K562 (cell line): ENCODE measurements at regions not wholly inside any gene's neighbourhood (a gene's known extent, or its start where the extent isn't known, plus 50 kb on each side); places are given as distances from the start of the nearest gene placed in this dataset.

Experiments
- ATAC-seq: fragments of 200-7000 bp; cut with Tn5 transposase; 3 replicates; pipeline ENCODE4 v1.9.1; 2020; ENCODE audit warnings: moderate library complexity
- BruUV-seq: library from RNA; stranded (reverse); fragments of 400-500 nt; replicated peaks from 2 replicates; lab custom pipeline; 2021; lab: Mats Ljungman, UMichigan
- CTCF ChIA-PET: fragments of 300-600 bp; formaldehyde crosslinking; extraction: SDS; loops from one replicate; lab custom pipeline; 2021; ENCODE audit warnings: low intra/inter-chr PET ratio; lab: Yijun Ruan, JAX
- POLR2A ChIA-PET: fragments of 300-600, 350-650 bp; sonication (Branson Sonifier 250); formaldehyde crosslinking; extraction: SDS; loops from one replicate; lab custom pipeline; 2021; ENCODE audit warnings: antibody characterized with exemption, inconsistent platforms; lab: Yijun Ruan, JAX
- DNase-seq, 4 experiments: peaks; one replicate each; pipeline versions ENCODE4 v3.0.0 to v3.0.0-alpha.2; 2011 to 2018; ENCODE audit warnings: low spot score in 3 of 4, mixed read lengths in 3 of 4; ENCODE audit errors: extremely low read depth in 1 of 4
- FAIRE-seq: peaks from 2 replicates; lab custom pipeline; 2011; peaks lifted over from hg19 to GRCh38; lab: Jason Lieb, UNC
- H2AFZ ChIP-seq: 2 replicates; pipeline ENCODE4 v1.6.0; 2011; ENCODE audit warnings: low read depth, low read length, control low read depth, inconsistent platforms
- H3K27ac ChIP-seq: fragments of 200-600 bp; 3 replicates; pipeline ENCODE4 v1.8.0; 2011; ENCODE audit warnings: low read depth, mild to moderate bottlenecking, control low read depth, inconsistent platforms, low read length, moderate library complexity, mixed read lengths; ENCODE audit errors: extremely low read depth
- H3K27me3 ChIP-seq, 2 experiments: fragments of 300-600 bp in 1 of 2; 2 replicates in 1 of 2; 3 replicates in 1 of 2; pipeline versions ENCODE4 v1.6.0 to v1.8.0; 2011; ENCODE audit warnings: inconsistent platforms in 2 of 2, low read length in 2 of 2, mild to moderate bottlenecking in 1 of 2, mixed read lengths in 1 of 2, moderate library complexity in 1 of 2; ENCODE audit not compliant: control insufficient read depth in 2 of 2, insufficient read depth in 2 of 2
- H3K36me3 ChIP-seq: fragments of 300-600 bp; 3 replicates; pipeline ENCODE4 v1.8.0; 2011; ENCODE audit warnings: mild to moderate bottlenecking, low read length, inconsistent platforms; ENCODE audit not compliant: control insufficient read depth, insufficient read depth
- H3K4me1 ChIP-seq, 2 experiments: fragments of 200-600 bp in 1 of 2; replicated peaks in 1 of 2; 2 replicates in 1 of 2; 3 replicates in 1 of 2; pipeline versions ENCODE4 v1.5.1 to v1.8.0; 2011; ENCODE audit warnings: inconsistent platforms in 2 of 2, low read length in 2 of 2, mild to moderate bottlenecking in 1 of 2, mixed read lengths in 1 of 2, moderate library complexity in 1 of 2; ENCODE audit not compliant: control insufficient read depth in 2 of 2, insufficient read depth in 2 of 2
- H3K4me2 ChIP-seq: 2 replicates; pipeline ENCODE4 v1.6.1; 2011; ENCODE audit warnings: low read length, control low read depth, inconsistent platforms, mixed read lengths; ENCODE audit not compliant: insufficient read depth
- H3K4me3 ChIP-seq: fragments of 200-600 bp; sonication (generic), shearing (Covaris generic); 2 replicates; pipeline ENCODE4 v1.5.1; 2016; ENCODE audit warnings: control low read depth, inconsistent platforms
- H3K79me2 ChIP-seq: fragments of 200-600 bp; 3 replicates; pipeline ENCODE4 v1.8.0; 2011; ENCODE audit warnings: low read length, inconsistent platforms; ENCODE audit not compliant: control insufficient read depth, insufficient read depth
- H3K9ac ChIP-seq, 2 experiments: 2 replicates each; pipeline versions ENCODE4 v1.6.0 to v1.6.1; 2011; ENCODE audit warnings: low read depth in 2 of 2, low read length in 2 of 2, control low read depth in 1 of 2, inconsistent platforms in 1 of 2, mild to moderate bottlenecking in 1 of 2, mixed read lengths in 1 of 2; ENCODE audit not compliant: insufficient read depth in 1 of 2
- H3K9me1 ChIP-seq: one replicate; pipeline ENCODE4 v1.6.0; 2011; ENCODE audit warnings: inconsistent platforms, mild to moderate bottlenecking, low read length, moderate library complexity; ENCODE audit not compliant: control insufficient read depth, insufficient read depth
- H3K9me3 ChIP-seq: replicated peaks from 2 replicates; pipeline ENCODE4 v1.5.1; 2011; ENCODE audit warnings: low read depth, low read length, inconsistent platforms; ENCODE audit not compliant: control insufficient read depth, insufficient read depth
- H4K20me1 ChIP-seq: replicated peaks from 2 replicates; pipeline ENCODE4 v1.6.1; 2011; ENCODE audit warnings: low read length, inconsistent platforms, mixed read lengths; ENCODE audit not compliant: control insufficient read depth, insufficient read depth
- ETS2 ChIP-seq: IDR thresholded peaks from 2 replicates; pipeline ENCODE4 v1.6.1; 2016; ENCODE audit warnings: borderline replicate concordance, missing genetic modification characterization, mild to moderate bottlenecking, moderate library complexity, missing compliant biosample characterization; ENCODE audit not compliant: poor library complexity, severe bottlenecking
- FUS ChIP-seq: fragments of 200-400 bp; formaldehyde crosslinking; optimal IDR thresholded peaks from 2 replicates; pipeline ENCODE3; 2017; ENCODE audit warnings: low read depth, low read length
- GTF2E2 ChIP-seq: fragments of 200-800 bp; sonication (Bioruptor generic); IDR thresholded peaks from 2 replicates; pipeline ENCODE4 v1.6.1; 2016; ENCODE audit warnings: missing genetic modification characterization, missing compliant biosample characterization
- KDM4B ChIP-seq, 2 experiments: fragments of 450-650 bp in 1 of 2; sonication (generic) in 1 of 2; IDR thresholded peaks; 2 replicates each; pipeline ENCODE4 v1.6.1; 2016 to 2017; ENCODE audit warnings: borderline replicate concordance in 2 of 2, antibody characterized with exemption in 1 of 2, low read depth in 1 of 2, mild to moderate bottlenecking in 1 of 2
- KLF16 ChIP-seq: IDR thresholded peaks from 2 replicates; pipeline ENCODE4 v1.6.1; 2016; ENCODE audit warnings: antibody characterized with exemption
- SIN3B ChIP-seq: fragments of 450-650 bp; IDR thresholded peaks from 2 replicates; pipeline ENCODE4 v1.6.1; 2017; ENCODE audit warnings: low read depth, mild to moderate bottlenecking, moderate library complexity
- SNIP1 ChIP-seq: fragments of 450-650 bp; IDR thresholded peaks from 2 replicates; pipeline ENCODE4 v1.7.1; 2017; ENCODE audit warnings: low read depth, mild to moderate bottlenecking
- ZNF121 ChIP-seq: sonication (generic); formaldehyde crosslinking; conservative IDR thresholded peaks from 2 replicates; pipeline ENCODE4 v1.8.0; 2022; ENCODE audit warnings: missing genetic modification reagents
- ZNF165 ChIP-seq: fragments of 250-450 bp; sonication (Bioruptor Pico); IDR thresholded peaks from 2 replicates; pipeline ENCODE4 v1.4.0; 2020; ENCODE audit warnings: borderline replicate concordance
- ZNF644 ChIP-seq: fragments of 200-800 bp; sonication (Bioruptor generic); IDR thresholded peaks from 2 replicates; pipeline ENCODE4 v1.6.1; 2016; ENCODE audit warnings: low read depth, missing genetic modification characterization, missing compliant biosample characterization
- WGBS: fragments of 100-300 bp; shearing (Covaris generic); methylation state at CpG from one replicate; pipeline ENCODE4 v1.1.6; 2016; ENCODE audit warnings: low coverage, mixed read lengths; ENCODE audit not compliant: insufficient coverage; ENCODE audit errors: missing lambda C conversion rate; 5-methylcytosine and 5-hydroxymethylcytosine counted together
- in situ Hi-C: fragments of 300-500 bp; cut with MboI; formaldehyde crosslinking; loops from 4 replicates; pipeline ENCODE4 v1.15.0; 2018; ENCODE audit warnings: inconsistent platforms, mixed read lengths
- intact Hi-C: fragments of 100-400 bp; cut with micrococcal nuclease; formaldehyde crosslinking; loops from 2 replicates; pipeline ENCODE4 v1.14.2; 2022
- TF ChIP-seq, protein P1 (sequence below): fragments of 200-800 bp; sonication (Bioruptor generic); IDR thresholded peaks from 2 replicates; pipeline ENCODE4 v1.6.1; 2016; ENCODE audit warnings: missing genetic modification characterization, missing compliant biosample characterization
- TF ChIP-seq, protein P2 (sequence below): fragments of 250-450 bp; sonication (Bioruptor Pico); IDR thresholded peaks from 2 replicates; pipeline ENCODE4 v1.4.0; 2020

DNA sequence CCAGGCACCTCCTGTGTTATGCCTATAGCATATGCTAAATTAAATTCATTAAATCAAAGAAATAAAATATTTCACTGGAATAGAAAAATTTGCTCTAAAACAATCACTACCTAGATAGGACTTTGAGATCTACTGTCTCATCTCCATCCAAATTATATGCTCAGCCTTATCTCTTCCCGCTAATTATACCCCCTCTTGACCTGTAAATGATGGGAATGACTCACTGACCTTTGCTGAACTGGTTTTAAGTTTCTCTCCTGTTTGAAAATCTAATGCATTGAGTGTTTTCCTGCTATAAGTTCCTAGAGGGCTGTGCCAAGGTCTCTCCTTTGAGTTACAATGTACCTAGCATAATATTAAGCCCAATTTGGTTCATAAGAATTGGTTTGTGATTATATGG is 110.1 kb downstream of the BMP2 start:
- BruUV-seq = no TSS peak
- Histone ChIP-seq H3K9ac (no peak overlapping the region), H3K79me2 (no peaks in the 10 kb centered on the region), H4K20me1 (no peaks in the 10 kb centered on the region), H2AFZ (no peak overlapping the region), H3K27ac (no peak overlapping the region), H3K9me3 (no peaks in the 10 kb centered on the region), H3K4me2 (no peak overlapping the region), H3K27me3 (no peaks in the 10 kb centered on the region), H3K4me3 (no peak overlapping the region), H3K4me1 (no peaks in the 10 kb centered on the region), H3K9me1 (no peaks in the 10 kb centered on the region), H3K36me3 (no peaks in the 10 kb centered on the region)
- in situ Hi-C loops = no loop called here
- 0% methylated on average over 1 of the region's 1 CpG for WGBS
- FAIRE-seq (no peak), ATAC-seq (no peak), DNase-seq (no peak)
- ChIA-PET POLR2A (no interaction called here), CTCF (no interaction called here)
- intact Hi-C loops = no loop called here
- TF ChIP-seq GTF2E2 (tag) (no peak), KLF16 (no peak), FUS (no peak), ZNF121 (CRISPR knock-in tag) (no peak), SNIP1 (no peak), ZNF644 (tag) (no peak), ETS2 (tag) (no peak), SIN3B (no peak), KDM4B (IDR thresholded peaks at IDR 0.05; ENCODE audit: borderline replicate concordance in 2 of 2, low read depth in 1 of 2) (no peak), ZNF165 (CRISPR knock-in tag) (no peak)
- TF ChIP-seq, protein P1, sequence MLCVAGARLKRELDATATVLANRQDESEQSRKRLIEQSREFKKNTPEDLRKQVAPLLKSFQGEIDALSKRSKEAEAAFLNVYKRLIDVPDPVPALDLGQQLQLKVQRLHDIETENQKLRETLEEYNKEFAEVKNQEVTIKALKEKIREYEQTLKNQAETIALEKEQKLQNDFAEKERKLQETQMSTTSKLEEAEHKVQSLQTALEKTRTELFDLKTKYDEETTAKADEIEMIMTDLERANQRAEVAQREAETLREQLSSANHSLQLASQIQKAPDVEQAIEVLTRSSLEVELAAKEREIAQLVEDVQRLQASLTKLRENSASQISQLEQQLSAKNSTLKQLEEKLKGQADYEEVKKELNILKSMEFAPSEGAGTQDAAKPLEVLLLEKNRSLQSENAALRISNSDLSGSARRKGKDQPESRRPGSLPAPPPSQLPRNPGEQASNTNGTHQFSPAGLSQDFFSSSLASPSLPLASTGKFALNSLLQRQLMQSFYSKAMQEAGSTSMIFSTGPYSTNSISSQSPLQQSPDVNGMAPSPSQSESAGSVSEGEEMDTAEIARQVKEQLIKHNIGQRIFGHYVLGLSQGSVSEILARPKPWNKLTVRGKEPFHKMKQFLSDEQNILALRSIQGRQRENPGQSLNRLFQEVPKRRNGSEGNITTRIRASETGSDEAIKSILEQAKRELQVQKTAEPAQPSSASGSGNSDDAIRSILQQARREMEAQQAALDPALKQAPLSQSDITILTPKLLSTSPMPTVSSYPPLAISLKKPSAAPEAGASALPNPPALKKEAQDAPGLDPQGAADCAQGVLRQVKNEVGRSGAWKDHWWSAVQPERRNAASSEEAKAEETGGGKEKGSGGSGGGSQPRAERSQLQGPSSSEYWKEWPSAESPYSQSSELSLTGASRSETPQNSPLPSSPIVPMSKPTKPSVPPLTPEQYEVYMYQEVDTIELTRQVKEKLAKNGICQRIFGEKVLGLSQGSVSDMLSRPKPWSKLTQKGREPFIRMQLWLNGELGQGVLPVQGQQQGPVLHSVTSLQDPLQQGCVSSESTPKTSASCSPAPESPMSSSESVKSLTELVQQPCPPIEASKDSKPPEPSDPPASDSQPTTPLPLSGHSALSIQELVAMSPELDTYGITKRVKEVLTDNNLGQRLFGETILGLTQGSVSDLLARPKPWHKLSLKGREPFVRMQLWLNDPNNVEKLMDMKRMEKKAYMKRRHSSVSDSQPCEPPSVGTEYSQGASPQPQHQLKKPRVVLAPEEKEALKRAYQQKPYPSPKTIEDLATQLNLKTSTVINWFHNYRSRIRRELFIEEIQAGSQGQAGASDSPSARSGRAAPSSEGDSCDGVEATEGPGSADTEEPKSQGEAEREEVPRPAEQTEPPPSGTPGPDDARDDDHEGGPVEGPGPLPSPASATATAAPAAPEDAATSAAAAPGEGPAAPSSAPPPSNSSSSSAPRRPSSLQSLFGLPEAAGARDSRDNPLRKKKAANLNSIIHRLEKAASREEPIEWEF (CRISPR knock-in tag) = no peak
- TF ChIP-seq, protein P2, sequence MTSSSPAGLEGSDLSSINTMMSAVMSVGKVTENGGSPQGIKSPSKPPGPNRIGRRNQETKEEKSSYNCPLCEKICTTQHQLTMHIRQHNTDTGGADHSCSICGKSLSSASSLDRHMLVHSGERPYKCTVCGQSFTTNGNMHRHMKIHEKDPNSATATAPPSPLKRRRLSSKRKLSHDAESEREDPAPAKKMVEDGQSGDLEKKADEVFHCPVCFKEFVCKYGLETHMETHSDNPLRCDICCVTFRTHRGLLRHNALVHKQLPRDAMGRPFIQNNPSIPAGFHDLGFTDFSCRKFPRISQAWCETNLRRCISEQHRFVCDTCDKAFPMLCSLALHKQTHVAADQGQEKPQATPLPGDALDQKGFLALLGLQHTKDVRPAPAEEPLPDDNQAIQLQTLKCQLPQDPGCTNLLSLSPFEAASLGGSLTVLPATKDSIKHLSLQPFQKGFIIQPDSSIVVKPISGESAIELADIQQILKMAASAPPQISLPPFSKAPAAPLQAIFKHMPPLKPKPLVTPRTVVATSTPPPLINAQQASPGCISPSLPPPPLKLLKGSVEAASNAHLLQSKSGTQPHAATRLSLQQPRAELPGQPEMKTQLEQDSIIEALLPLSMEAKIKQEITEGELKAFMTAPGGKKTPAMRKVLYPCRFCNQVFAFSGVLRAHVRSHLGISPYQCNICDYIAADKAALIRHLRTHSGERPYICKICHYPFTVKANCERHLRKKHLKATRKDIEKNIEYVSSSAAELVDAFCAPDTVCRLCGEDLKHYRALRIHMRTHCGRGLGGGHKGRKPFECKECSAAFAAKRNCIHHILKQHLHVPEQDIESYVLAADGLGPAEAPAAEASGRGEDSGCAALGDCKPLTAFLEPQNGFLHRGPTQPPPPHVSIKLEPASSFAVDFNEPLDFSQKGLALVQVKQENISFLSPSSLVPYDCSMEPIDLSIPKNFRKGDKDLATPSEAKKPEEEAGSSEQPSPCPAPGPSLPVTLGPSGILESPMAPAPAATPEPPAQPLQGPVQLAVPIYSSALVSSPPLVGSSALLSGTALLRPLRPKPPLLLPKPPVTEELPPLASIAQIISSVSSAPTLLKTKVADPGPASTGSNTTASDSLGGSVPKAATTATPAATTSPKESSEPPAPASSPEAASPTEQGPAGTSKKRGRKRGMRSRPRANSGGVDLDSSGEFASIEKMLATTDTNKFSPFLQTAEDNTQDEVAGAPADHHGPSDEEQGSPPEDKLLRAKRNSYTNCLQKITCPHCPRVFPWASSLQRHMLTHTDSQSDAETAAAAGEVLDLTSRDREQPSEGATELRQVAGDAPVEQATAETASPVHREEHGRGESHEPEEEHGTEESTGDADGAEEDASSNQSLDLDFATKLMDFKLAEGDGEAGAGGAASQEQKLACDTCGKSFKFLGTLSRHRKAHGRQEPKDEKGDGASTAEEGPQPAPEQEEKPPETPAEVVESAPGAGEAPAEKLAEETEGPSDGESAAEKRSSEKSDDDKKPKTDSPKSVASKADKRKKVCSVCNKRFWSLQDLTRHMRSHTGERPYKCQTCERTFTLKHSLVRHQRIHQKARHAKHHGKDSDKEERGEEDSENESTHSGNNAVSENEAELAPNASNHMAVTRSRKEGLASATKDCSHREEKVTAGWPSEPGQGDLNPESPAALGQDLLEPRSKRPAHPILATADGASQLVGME (CRISPR knock-in tag) = no peak
